PC-3 (cell line): ENCODE measurements at regions not wholly inside any gene's neighbourhood (a gene's known extent, or its start where the extent isn't known, plus 50 kb on each side); places are given as distances from the start of the nearest gene placed in this dataset.

Experiments used
- ATAC-seq: fragments of 200-7000 bp; cut with Tn5 transposase; 2 replicates; pipeline ENCODE4 v1.9.1; 2020; ENCODE audit warnings: mild to moderate bottlenecking, moderate library complexity
- BruUV-seq: library from RNA; stranded (reverse); fragments of 400-500 nt; replicated peaks from 2 replicates; lab custom pipeline; 2021; lab: Mats Ljungman, UMichigan
- CTCF ChIA-PET: fragments of 300-600 bp; sonication (Branson Sonifier 250); formaldehyde crosslinking; loops from one replicate; lab custom pipeline; 2022; ENCODE audit warnings: antibody characterized with exemption; lab: Charles Lee
- POLR2A ChIA-PET: fragments of 300-600 bp; sonication (Branson Sonifier 250); formaldehyde crosslinking; loops from one replicate; lab custom pipeline; 2022; ENCODE audit warnings: antibody characterized with exemption; ENCODE audit not compliant: unreplicated experiment; lab: Charles Lee
- DNase-seq: peaks from one replicate; pipeline ENCODE4 v3.0.0-alpha.2; 2015
- H2AFZ ChIP-seq: fragments of 300-600 bp; sonication (generic); 2 replicates; pipeline ENCODE4 v1.6.0; 2016; ENCODE audit warnings: antibody characterized with exemption, low read length
- H3F3A ChIP-seq: fragments of 300-600 bp; sonication (generic); one replicate; pipeline ENCODE4 v1.6.0; 2017; ENCODE audit warnings: antibody characterized with exemption, low read length, control low read depth, mild to moderate bottlenecking; ENCODE audit not compliant: unreplicated experiment
- H3K27ac ChIP-seq: fragments of 300-600 bp; sonication (generic); 2 replicates; pipeline ENCODE4 v1.5.1; 2016; ENCODE audit warnings: mild to moderate bottlenecking, low read length
- H3K27me3 ChIP-seq: fragments of 300-600 bp; sonication (generic); 2 replicates; pipeline ENCODE4 v1.6.1; 2016; ENCODE audit warnings: low read length, mixed read lengths
- H3K36me3 ChIP-seq: fragments of 300-600 bp; sonication (generic); 2 replicates; pipeline ENCODE4 v1.6.1; 2016; ENCODE audit warnings: low read depth, mixed run types, low read length, mixed read lengths
- H3K4me1 ChIP-seq: fragments of 300-600 bp; sonication (generic); 2 replicates; pipeline ENCODE4 v1.5.1; 2016; ENCODE audit warnings: low read length; ENCODE audit not compliant: insufficient read depth
- H3K4me2 ChIP-seq: fragments of 300-600 bp; sonication (generic); 2 replicates; pipeline ENCODE4 v1.6.0; 2016; ENCODE audit warnings: low read length
- H3K4me3 ChIP-seq: fragments of 300-600 bp; sonication (generic); 2 replicates; pipeline ENCODE4 v1.5.1; 2016; ENCODE audit warnings: mild to moderate bottlenecking, low read length, mixed read lengths
- H3K79me2 ChIP-seq: fragments of 300-600 bp; sonication (generic); 2 replicates; pipeline ENCODE4 v1.6.1; 2017; ENCODE audit warnings: low read length, mixed read lengths
- H3K9ac ChIP-seq: fragments of 300-600 bp; sonication (generic); 2 replicates; pipeline ENCODE4 v1.6.0; 2016; ENCODE audit warnings: mild to moderate bottlenecking, low read length
- H3K9me2 ChIP-seq: fragments of 300-600 bp; sonication (generic); replicated peaks from 2 replicates; pipeline ENCODE4 v1.6.1; 2016; ENCODE audit warnings: mixed run types, low read length, mixed read lengths
- H3K9me3 ChIP-seq: fragments of 300-600 bp; sonication (generic); 2 replicates; pipeline ENCODE4 v1.6.1; 2016; ENCODE audit warnings: low read length, mixed read lengths
- H4K20me1 ChIP-seq: fragments of 300-600 bp; sonication (generic); 2 replicates; pipeline ENCODE4 v1.6.1; 2016; ENCODE audit warnings: low read length, mixed read lengths
- EZH2 ChIP-seq: fragments of 300-600 bp; sonication (generic); IDR thresholded peaks from one replicate; pipeline ENCODE4 v1.6.1; 2017; ENCODE audit warnings: antibody characterized with exemption, mild to moderate bottlenecking, low read length; ENCODE audit not compliant: unreplicated experiment
- EZH2phosphoT487 ChIP-seq: fragments of 300-600 bp; sonication (generic); IDR thresholded peaks from 2 replicates; pipeline ENCODE4 v1.6.1; 2018; ENCODE audit warnings: mild to moderate bottlenecking, antibody characterized with exemption, low read length, borderline replicate concordance
- intact Hi-C: fragments of 100-400 bp; cut with micrococcal nuclease; formaldehyde crosslinking; loops from 2 replicates; pipeline ENCODE4 v1.9.0; 2023
- TF ChIP-seq, protein P1 (sequence below): fragments of 300-600 bp; sonication (generic); conservative IDR thresholded peaks from 2 replicates; pipeline ENCODE4 v1.5.1; 2017; ENCODE audit warnings: antibody characterized with exemption, low read depth, mild to moderate bottlenecking, low read length

DNA sequence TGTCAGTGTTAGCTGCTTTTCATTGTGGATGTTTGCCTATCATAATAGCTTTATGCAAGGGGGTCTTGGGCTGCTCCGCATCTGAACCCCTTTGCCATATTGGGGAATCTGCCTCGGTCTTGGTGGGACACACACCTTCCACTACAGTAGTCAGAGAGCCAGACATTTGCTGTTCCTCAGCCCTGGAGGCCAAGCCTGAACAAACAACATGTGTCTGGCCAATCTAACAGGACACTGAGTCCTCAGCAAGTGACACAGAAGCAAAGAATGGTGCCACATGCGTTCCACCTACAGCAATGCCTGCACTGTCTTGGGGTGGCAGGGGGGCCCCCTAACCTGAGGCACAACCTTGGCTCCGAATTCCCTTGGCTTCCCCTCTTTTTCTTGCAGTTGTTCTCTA is 243.9 kb downstream of the LY86 start:
- Histone ChIP-seq H2AFZ (no peak overlapping the region), H4K20me1 (no peaks in the 10 kb centered on the region), H3K4me3 (no peak overlapping the region), H3K4me2 (no peak overlapping the region), H3K9ac (no peak overlapping the region), H3K4me1 (peaks cover 4% of the 10 kb centered on the region), H3K79me2 (no peaks in the 10 kb centered on the region), H3K27me3 (no peaks in the 10 kb centered on the region), H3K9me3 (no peaks in the 10 kb centered on the region), H3K9me2 (no peaks in the 10 kb centered on the region), H3K36me3 (no peaks in the 10 kb centered on the region), H3F3A (no peaks in the 10 kb centered on the region), H3K27ac (no peak overlapping the region)
- CTCF ChIA-PET = no interaction called here
- TF ChIP-seq EZH2 (no peak), EZH2phosphoT487 (no peak)
- TF ChIP-seq, protein P1, sequence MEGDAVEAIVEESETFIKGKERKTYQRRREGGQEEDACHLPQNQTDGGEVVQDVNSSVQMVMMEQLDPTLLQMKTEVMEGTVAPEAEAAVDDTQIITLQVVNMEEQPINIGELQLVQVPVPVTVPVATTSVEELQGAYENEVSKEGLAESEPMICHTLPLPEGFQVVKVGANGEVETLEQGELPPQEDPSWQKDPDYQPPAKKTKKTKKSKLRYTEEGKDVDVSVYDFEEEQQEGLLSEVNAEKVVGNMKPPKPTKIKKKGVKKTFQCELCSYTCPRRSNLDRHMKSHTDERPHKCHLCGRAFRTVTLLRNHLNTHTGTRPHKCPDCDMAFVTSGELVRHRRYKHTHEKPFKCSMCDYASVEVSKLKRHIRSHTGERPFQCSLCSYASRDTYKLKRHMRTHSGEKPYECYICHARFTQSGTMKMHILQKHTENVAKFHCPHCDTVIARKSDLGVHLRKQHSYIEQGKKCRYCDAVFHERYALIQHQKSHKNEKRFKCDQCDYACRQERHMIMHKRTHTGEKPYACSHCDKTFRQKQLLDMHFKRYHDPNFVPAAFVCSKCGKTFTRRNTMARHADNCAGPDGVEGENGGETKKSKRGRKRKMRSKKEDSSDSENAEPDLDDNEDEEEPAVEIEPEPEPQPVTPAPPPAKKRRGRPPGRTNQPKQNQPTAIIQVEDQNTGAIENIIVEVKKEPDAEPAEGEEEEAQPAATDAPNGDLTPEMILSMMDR = no peak
- intact Hi-C loops = no loop called here
- POLR2A ChIA-PET = no interaction called here
- ATAC-seq (no peak), DNase-seq (no peak)
- no TSS peak for BruUV-seq

GRCh38 chr6:6834356-6835222 is 246.1 kb downstream of the LY86 start:
- Histone ChIP-seq H3K9me2 (no peaks in the 10 kb centered on the region), H3F3A (no peaks in the 10 kb centered on the region), H3K79me2 (no peaks in the 10 kb centered on the region), H2AFZ (no peak overlapping the region), H3K36me3 (no peaks in the 10 kb centered on the region), H3K4me2 (no peak overlapping the region), H4K20me1 (no peaks in the 10 kb centered on the region), H3K27ac (no peak overlapping the region), H3K4me3 (no peak overlapping the region), H3K27me3 (no peaks in the 10 kb centered on the region), H3K9ac (no peak overlapping the region), H3K9me3 (no peaks in the 10 kb centered on the region), H3K4me1 (peaks cover 16% of the 10 kb centered on the region)
- ATAC-seq (no peak), DNase-seq (peak; percentile 51)
- no peak for TF ChIP-seq EZH2phosphoT487
- no peak for TF ChIP-seq EZH2
- TF ChIP-seq, protein P1 = no peak
- ChIA-PET POLR2A (no interaction called here), CTCF (no interaction called here)
- intact Hi-C loops = no loop called here
- BruUV-seq = no TSS peak

DNA sequence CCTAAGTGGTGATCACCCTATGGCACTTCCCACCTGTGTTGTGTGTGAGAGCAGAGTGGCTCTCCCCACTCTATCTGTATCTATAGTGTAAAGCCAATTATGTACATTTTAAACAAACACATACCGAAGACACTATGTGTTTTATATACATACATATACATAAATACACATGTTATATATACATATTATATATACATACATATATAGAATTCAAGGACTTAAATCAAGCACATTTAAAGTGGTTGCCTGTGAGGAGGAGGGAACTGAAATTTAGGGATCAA is 246.6 kb downstream of the LY86 start:
- Histone ChIP-seq H3K4me2 (no peak overlapping the region), H3K27ac (no peak overlapping the region), H3F3A (no peaks in the 10 kb centered on the region), H3K4me3 (no peak overlapping the region), H3K79me2 (no peaks in the 10 kb centered on the region), H3K9ac (no peak overlapping the region), H3K27me3 (no peaks in the 10 kb centered on the region), H2AFZ (no peak overlapping the region), H3K36me3 (no peaks in the 10 kb centered on the region), H3K9me2 (no peaks in the 10 kb centered on the region), H3K4me1 (peaks cover 16% of the 10 kb centered on the region), H3K9me3 (no peaks in the 10 kb centered on the region), H4K20me1 (no peaks in the 10 kb centered on the region)
- ATAC-seq = no peak
- TF ChIP-seq EZH2 (no peak), EZH2phosphoT487 (no peak)
- TF ChIP-seq, protein P1 = no peak
- ChIA-PET POLR2A (no interaction called here), CTCF (no interaction called here)
- DNase-seq = no peak
- intact Hi-C loops = no loop called here
- BruUV-seq = no TSS peak
